Liver (tissue), 8 donors: ENCODE measurements at regions not wholly inside any gene's neighbourhood (a gene's known extent, or its start where the extent isn't known, plus 50 kb on each side); places are given as distances from the start of the nearest gene placed in this dataset.

ENCODE experiments used
- DNase-seq: peaks from one replicate; pipeline ENCODE4 v3.0.0-alpha.2; 2017; ENCODE audit warnings: low spot score
- H3K27ac ChIP-seq, 2 donors: one replicate each; pipeline ENCODE4 v1.7.0; 2013; ENCODE audit warnings: inconsistent platforms in 2 of 2, low read length in 2 of 2, control low read depth in 1 of 2, low read depth in 1 of 2, mild to moderate bottlenecking in 1 of 2
- H3K27me3 ChIP-seq, 4 donors: one replicate each; pipeline versions ENCODE4 v1.6.1 to v1.7.0; 2013; ENCODE audit warnings: low read length in 3 of 4, inconsistent platforms in 1 of 4, mild to moderate bottlenecking in 1 of 4, moderate library complexity in 1 of 4; ENCODE audit not compliant: control insufficient read depth in 4 of 4, insufficient read depth in 4 of 4
- H3K36me3 ChIP-seq, 4 donors: one replicate each; pipeline versions ENCODE4 v1.6.1 to v1.7.0; 2013; ENCODE audit warnings: low read length in 3 of 4, mild to moderate bottlenecking in 3 of 4, low read depth in 1 of 4, moderate library complexity in 1 of 4; ENCODE audit not compliant: control insufficient read depth in 4 of 4, insufficient read depth in 3 of 4
- H3K4me1 ChIP-seq, 4 donors: one replicate each; pipeline versions ENCODE4 v1.6.1 to v1.7.0; 2013; ENCODE audit warnings: low read length in 3 of 4, mild to moderate bottlenecking in 3 of 4, moderate library complexity in 1 of 4; ENCODE audit not compliant: control insufficient read depth in 4 of 4, insufficient read depth in 4 of 4
- H3K4me3 ChIP-seq, 3 donors: one replicate each; pipeline versions ENCODE4 v1.6.1 to v1.7.0; 2013; ENCODE audit warnings: low read length in 3 of 3, control low read depth in 1 of 3, low read depth in 1 of 3, mild to moderate bottlenecking in 1 of 3
- H3K9ac ChIP-seq, 2 donors: one replicate each; pipeline ENCODE4 v1.7.0; 2013; ENCODE audit warnings: low read length in 2 of 2, mild to moderate bottlenecking in 2 of 2, moderate library complexity in 2 of 2, control low read depth in 1 of 2, low read depth in 1 of 2
- H3K9me3 ChIP-seq, 4 donors: one replicate each; pipeline versions ENCODE4 v1.6.1 to v1.7.0; 2013; ENCODE audit warnings: low read length in 3 of 4; ENCODE audit not compliant: control insufficient read depth in 4 of 4
- ATF3 ChIP-seq: IDR thresholded peaks from 2 replicates; pipeline ENCODE4 v1.6.1; 2016; ENCODE audit warnings: antibody characterized with exemption
- CTCF ChIP-seq: fragments of 150-350 bp; IDR thresholded peaks from 2 replicates; pipeline ENCODE4 v1.5.1; 2017; ENCODE audit warnings: improper control_type of control experiment, low read depth, low read length; ENCODE audit not compliant: missing input control
- EGR1 ChIP-seq, 2 donors: IDR thresholded peaks; 2 replicates each; pipeline ENCODE4 v1.6.1; 2016 to 2018; ENCODE audit warnings: antibody characterized with exemption in 2 of 2, low read depth in 2 of 2
- FOXA1 ChIP-seq: IDR thresholded peaks from 2 replicates; pipeline ENCODE4 v1.6.1; 2016; ENCODE audit warnings: antibody characterized with exemption
- FOXA2 ChIP-seq: IDR thresholded peaks from 2 replicates; pipeline ENCODE4 v1.6.1; 2016; ENCODE audit warnings: antibody characterized with exemption
- GABPA ChIP-seq, 2 donors: IDR thresholded peaks in 1 of 2; conservative IDR thresholded peaks in 1 of 2; 2 replicates each; pipeline ENCODE4 v1.6.1; 2016; ENCODE audit warnings: antibody characterized with exemption in 2 of 2, mild to moderate bottlenecking in 1 of 2, moderate library complexity in 1 of 2
- HNF4A ChIP-seq, 2 donors: conservative IDR thresholded peaks; 2 replicates each; pipeline ENCODE4 v1.6.1; 2016; ENCODE audit warnings: antibody characterized with exemption in 2 of 2, mild to moderate bottlenecking in 2 of 2
- HNF4G ChIP-seq: IDR thresholded peaks from 2 replicates; pipeline ENCODE4 v1.6.1; 2016; ENCODE audit warnings: antibody characterized with exemption
- JUND ChIP-seq, 2 donors: IDR thresholded peaks; 2 replicates each; pipeline ENCODE4 v1.6.1; 2016; ENCODE audit warnings: antibody characterized with exemption in 2 of 2
- NR2F2 ChIP-seq: IDR thresholded peaks from 2 replicates; pipeline ENCODE4 v1.6.1; 2016; ENCODE audit warnings: antibody characterized with exemption
- RAD21 ChIP-seq, 2 donors: IDR thresholded peaks; 2 replicates each; pipeline ENCODE4 v1.6.1; 2016; ENCODE audit warnings: antibody characterized with exemption in 2 of 2, mild to moderate bottlenecking in 2 of 2
- RXRA ChIP-seq, 2 donors: IDR thresholded peaks; 2 replicates each; pipeline ENCODE4 v1.6.1; 2017 to 2018; ENCODE audit warnings: antibody characterized with exemption in 2 of 2, mild to moderate bottlenecking in 1 of 2
- SP1 ChIP-seq: IDR thresholded peaks from 2 replicates; pipeline ENCODE4 v1.6.1; 2018; ENCODE audit warnings: antibody characterized with exemption, mild to moderate bottlenecking
- TAF1 ChIP-seq: conservative IDR thresholded peaks from 2 replicates; pipeline ENCODE4 v1.6.1; 2016; ENCODE audit warnings: antibody characterized with exemption, mild to moderate bottlenecking
- YY1 ChIP-seq: IDR thresholded peaks from 2 replicates; pipeline ENCODE4 v1.6.1; 2016; ENCODE audit warnings: antibody characterized with exemption, mild to moderate bottlenecking
- ZBTB33 ChIP-seq: IDR thresholded peaks from 2 replicates; pipeline ENCODE4 v1.6.1; 2016; ENCODE audit warnings: antibody characterized with exemption
- WGBS: extraction: QIAGEN DNeasy Blood & Tissue Kit; methylation state at CpG from one replicate; pipeline ENCODE4 v1.1.7; 2013; 5-methylcytosine and 5-hydroxymethylcytosine counted together
- TF ChIP-seq, protein P1 (sequence below): IDR thresholded peaks from 2 replicates; pipeline ENCODE4 v1.6.1; 2016; ENCODE audit warnings: antibody characterized with exemption, mild to moderate bottlenecking
- TF ChIP-seq, protein P2 (sequence below): IDR thresholded peaks from 2 replicates; pipeline ENCODE4 v1.6.1; 2016; ENCODE audit warnings: antibody characterized with exemption
- donor health status: healthy.
- donor health status: healthy.
- donor health status: healthy.
- donor health status: healthy.
- donor health status: healthy.

DNA sequence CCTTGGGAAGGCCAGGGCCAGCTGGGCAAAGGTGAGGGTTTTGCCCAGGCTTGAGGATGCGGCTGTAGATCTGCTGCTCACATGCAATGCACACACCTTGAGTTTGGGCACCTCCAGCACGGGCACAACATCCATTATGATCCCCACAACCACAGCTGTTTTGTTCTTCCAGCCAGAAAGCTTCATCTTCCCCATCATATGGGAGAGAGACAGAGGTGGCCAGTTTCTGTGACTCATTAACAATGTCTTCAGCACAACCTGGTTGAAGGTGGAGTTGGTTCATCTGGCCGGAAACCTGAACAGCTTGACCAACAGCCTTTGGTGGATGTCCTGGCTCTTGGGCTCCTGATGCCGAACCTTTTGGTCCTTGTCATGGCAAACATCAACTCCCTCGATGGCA lies 163.7 kb upstream of the CCND2 start:
- Histone ChIP-seq H3K27me3 (peaks cover 0 to 3% (median 0%) of the 10 kb centered on the region in 4 donors), H3K9me3 (no peaks in the 10 kb centered on the region), H3K27ac (no peak overlapping the region), H3K4me3 (no peak overlapping the region), H3K36me3 (no peaks in the 10 kb centered on the region), H3K4me1 (no peaks in the 10 kb centered on the region), H3K9ac (no peak overlapping the region)
- no peak for DNase-seq
- TF ChIP-seq FOXA2 = no peak
- TF ChIP-seq RAD21 (IDR thresholded peaks at IDR 0.05) = no peak
- TF ChIP-seq HNF4A (conservative IDR thresholded peaks at IDR 0.05) = no peak
- TF ChIP-seq TAF1 = no peak
- no peak for TF ChIP-seq ZBTB33
- TF ChIP-seq JUND (IDR thresholded peaks at IDR 0.05) = no peak
- no peak for TF ChIP-seq RXRA (IDR thresholded peaks at IDR 0.05)
- TF ChIP-seq ATF3 = no peak
- TF ChIP-seq EGR1 (IDR thresholded peaks at IDR 0.05; ENCODE audit: low read depth in 2 of 2) = no peak
- no peak for TF ChIP-seq YY1
- TF ChIP-seq, protein P1, sequence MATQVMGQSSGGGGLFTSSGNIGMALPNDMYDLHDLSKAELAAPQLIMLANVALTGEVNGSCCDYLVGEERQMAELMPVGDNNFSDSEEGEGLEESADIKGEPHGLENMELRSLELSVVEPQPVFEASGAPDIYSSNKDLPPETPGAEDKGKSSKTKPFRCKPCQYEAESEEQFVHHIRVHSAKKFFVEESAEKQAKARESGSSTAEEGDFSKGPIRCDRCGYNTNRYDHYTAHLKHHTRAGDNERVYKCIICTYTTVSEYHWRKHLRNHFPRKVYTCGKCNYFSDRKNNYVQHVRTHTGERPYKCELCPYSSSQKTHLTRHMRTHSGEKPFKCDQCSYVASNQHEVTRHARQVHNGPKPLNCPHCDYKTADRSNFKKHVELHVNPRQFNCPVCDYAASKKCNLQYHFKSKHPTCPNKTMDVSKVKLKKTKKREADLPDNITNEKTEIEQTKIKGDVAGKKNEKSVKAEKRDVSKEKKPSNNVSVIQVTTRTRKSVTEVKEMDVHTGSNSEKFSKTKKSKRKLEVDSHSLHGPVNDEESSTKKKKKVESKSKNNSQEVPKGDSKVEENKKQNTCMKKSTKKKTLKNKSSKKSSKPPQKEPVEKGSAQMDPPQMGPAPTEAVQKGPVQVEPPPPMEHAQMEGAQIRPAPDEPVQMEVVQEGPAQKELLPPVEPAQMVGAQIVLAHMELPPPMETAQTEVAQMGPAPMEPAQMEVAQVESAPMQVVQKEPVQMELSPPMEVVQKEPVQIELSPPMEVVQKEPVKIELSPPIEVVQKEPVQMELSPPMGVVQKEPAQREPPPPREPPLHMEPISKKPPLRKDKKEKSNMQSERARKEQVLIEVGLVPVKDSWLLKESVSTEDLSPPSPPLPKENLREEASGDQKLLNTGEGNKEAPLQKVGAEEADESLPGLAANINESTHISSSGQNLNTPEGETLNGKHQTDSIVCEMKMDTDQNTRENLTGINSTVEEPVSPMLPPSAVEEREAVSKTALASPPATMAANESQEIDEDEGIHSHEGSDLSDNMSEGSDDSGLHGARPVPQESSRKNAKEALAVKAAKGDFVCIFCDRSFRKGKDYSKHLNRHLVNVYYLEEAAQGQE = no peak
- no peak for TF ChIP-seq SP1
- no peak for TF ChIP-seq GABPA (IDR thresholded peaks at IDR 0.05 in 1 of 2, conservative IDR thresholded peaks at IDR 0.05 in 1 of 2)
- no peak for TF ChIP-seq NR2F2
- TF ChIP-seq FOXA1 = no peak
- no peak for TF ChIP-seq HNF4G
- TF ChIP-seq CTCF = no peak
- TF ChIP-seq, protein P2, sequence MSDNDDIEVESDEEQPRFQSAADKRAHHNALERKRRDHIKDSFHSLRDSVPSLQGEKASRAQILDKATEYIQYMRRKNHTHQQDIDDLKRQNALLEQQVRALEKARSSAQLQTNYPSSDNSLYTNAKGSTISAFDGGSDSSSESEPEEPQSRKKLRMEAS = no peak
- WGBS = 84% methylated on average over 5 of the region's 5 CpGs
